PC-9 (cell line): ENCODE measurements at regions not wholly inside any gene's neighbourhood (a gene's known extent, or its start where the extent isn't known, plus 50 kb on each side); places are given as distances from the start of the nearest gene placed in this dataset.
A peak's percentile ranks its signal among the peaks of the same experiment; 100 is the strongest.

Experiments used
- BruUV-seq: library from RNA; stranded (reverse); fragments of 400-500 nt; replicated peaks from 2 replicates; lab custom pipeline; 2021; lab: Mats Ljungman, UMichigan
- CTCF ChIA-PET: fragments of 300-600 bp; sonication (Branson Sonifier 250); formaldehyde crosslinking; loops from one replicate; lab custom pipeline; 2022; ENCODE audit warnings: antibody characterized with exemption; lab: Charles Lee
- POLR2A ChIA-PET: fragments of 300-600 bp; sonication (Branson Sonifier 250); formaldehyde crosslinking; loops from one replicate; lab custom pipeline; 2022; ENCODE audit warnings: antibody characterized with exemption; ENCODE audit not compliant: unreplicated experiment; lab: Charles Lee
- DNase-seq, 2 experiments: peaks; one replicate each; pipeline versions ENCODE4 v3.0.0 to v3.0.0-alpha.2; 2015 to 2022; ENCODE audit warnings: mixed read lengths in 1 of 2
- H2AFZ ChIP-seq: fragments of 200-600 bp; sonication (generic); 2 replicates; pipeline ENCODE4 v1.8.1; 2017; ENCODE audit warnings: antibody characterized with exemption
- H3F3A ChIP-seq: fragments of 200-600 bp; sonication (generic); 2 replicates; pipeline ENCODE4 v1.8.1; 2017; ENCODE audit warnings: antibody characterized with exemption, mild to moderate bottlenecking, low read depth; ENCODE audit not compliant: insufficient read depth
- H3K27ac ChIP-seq: fragments of 200-600 bp; sonication (generic); 2 replicates; pipeline ENCODE4 v1.6.1; 2016; ENCODE audit warnings: mixed run types
- H3K27me3 ChIP-seq: fragments of 200-600 bp; sonication (generic); 2 replicates; pipeline ENCODE4 v1.6.1; 2016; ENCODE audit warnings: low read depth, mixed run types; ENCODE audit not compliant: insufficient read depth
- H3K36me3 ChIP-seq: fragments of 200-600 bp; sonication (generic); 2 replicates; pipeline ENCODE4 v1.6.1; 2016; ENCODE audit warnings: low read depth, mixed run types
- H3K4me1 ChIP-seq: fragments of 200-600 bp; sonication (generic); replicated peaks from 2 replicates; pipeline ENCODE4 v1.6.1; 2016; ENCODE audit warnings: mixed run types; ENCODE audit not compliant: insufficient read depth
- H3K4me2 ChIP-seq: fragments of 200-600 bp; sonication (generic); 2 replicates; pipeline ENCODE4 v1.6.1; 2017; ENCODE audit warnings: mixed run types
- H3K4me3 ChIP-seq: fragments of 200-600 bp; sonication (generic); 2 replicates; pipeline ENCODE4 v1.6.1; 2016; ENCODE audit warnings: mixed run types
- H3K79me2 ChIP-seq: fragments of 200-600 bp; sonication (generic); 2 replicates; pipeline ENCODE4 v1.6.1; 2017; ENCODE audit warnings: low read depth, mixed run types
- H3K9me2 ChIP-seq: fragments of 200-600 bp; sonication (generic); 2 replicates; pipeline ENCODE4 v1.8.1; 2017; ENCODE audit warnings: mild to moderate bottlenecking; ENCODE audit not compliant: insufficient read depth
- H3K9me3 ChIP-seq: fragments of 200-600 bp; sonication (generic); 2 replicates; pipeline ENCODE4 v1.8.1; 2016; ENCODE audit warnings: low read depth; ENCODE audit not compliant: insufficient read depth
- H4K20me1 ChIP-seq: fragments of 200-600 bp; sonication (generic); 2 replicates; pipeline ENCODE4 v1.8.1; 2017; ENCODE audit not compliant: insufficient read depth
- CTCF ChIP-seq: fragments of 200-600 bp; sonication (generic); conservative IDR thresholded peaks from 2 replicates; pipeline ENCODE4 v1.6.1; 2017; ENCODE audit warnings: mixed run types, antibody characterized with exemption, mild to moderate bottlenecking, moderate library complexity
- EZH2 ChIP-seq: fragments of 200-600 bp; sonication (generic); IDR thresholded peaks from 2 replicates; pipeline ENCODE4 v1.8.0; 2017; ENCODE audit warnings: antibody characterized with exemption, low read depth
- intact Hi-C: fragments of 100-400 bp; cut with micrococcal nuclease; formaldehyde crosslinking; loops from one replicate; pipeline ENCODE4 v1.10.0; 2022; ENCODE audit not compliant: unreplicated experiment

GRCh38 chr15:66953523-66954229 lies 111.7 kb upstream of the SMAD3 start:
- intact Hi-C loops = no loop called here
- Histone ChIP-seq H3K4me1 (peaks cover 25% of the 10 kb centered on the region), H3K36me3 (no peaks in the 10 kb centered on the region), H3K27ac (no peak overlapping the region), H2AFZ (no peak overlapping the region), H3K9me2 (no peaks in the 10 kb centered on the region), H3F3A (peaks cover 17% of the 10 kb centered on the region; the same call in 1 of the 2 replicates), H3K27me3 (no peaks in the 10 kb centered on the region), H4K20me1 (no peaks in the 10 kb centered on the region), H3K79me2 (no peaks in the 10 kb centered on the region), H3K4me3 (no peak overlapping the region), H3K9me3 (no peaks in the 10 kb centered on the region), H3K4me2 (no peak overlapping the region)
- peak in 1 of 2 experiments; percentile 31 for DNase-seq
- TF ChIP-seq CTCF (no peak), EZH2 (no peak)
- no TSS peak for BruUV-seq
- ChIA-PET CTCF (no interaction called here), POLR2A (interaction anchor here (0.5 kb wide), 1 partner anchor 175 kb away, joined by 8 read pairs; no protein-coding TSS in a partner anchor)

GRCh38 chr15:66954601-66955000 lies 110.8 kb upstream of the SMAD3 start:
- Histone ChIP-seq H3K36me3 (no peaks in the 10 kb centered on the region), H2AFZ (no peak overlapping the region), H3K79me2 (no peaks in the 10 kb centered on the region), H3K9me3 (no peaks in the 10 kb centered on the region), H3K9me2 (no peaks in the 10 kb centered on the region), H3K27me3 (no peaks in the 10 kb centered on the region), H3K4me1 (peaks cover 23% of the 10 kb centered on the region), H3K4me2 (no peak overlapping the region), H3K27ac (no peak overlapping the region), H4K20me1 (no peaks in the 10 kb centered on the region), H3F3A (peaks cover 11% of the 10 kb centered on the region; the same call in 1 of the 2 replicates), H3K4me3 (no peak overlapping the region)
- no peak for DNase-seq
- ChIA-PET CTCF (interaction anchor here (0.8 kb wide), 1 partner anchor 11 kb away, joined by 3 read pairs; no protein-coding TSS in a partner anchor), POLR2A (no interaction called here)
- intact Hi-C loops = no loop called here
- no TSS peak for BruUV-seq
- TF ChIP-seq EZH2 = no peak

GRCh38 chr15:66955001-66955516 lies 110.3 kb upstream of the SMAD3 start:
- no peaks in the 10 kb centered on the region for H3K79me2 ChIP-seq
- no peak for TF ChIP-seq EZH2
- no peak for TF ChIP-seq CTCF
- no peak overlapping the region for H2AFZ ChIP-seq
- no peak overlapping the region for H3K4me3 ChIP-seq
- H3K4me1 ChIP-seq = peaks cover 23% of the 10 kb centered on the region
- no peaks in the 10 kb centered on the region for H3K9me2 ChIP-seq
- H3K27ac ChIP-seq = no peak overlapping the region
- ChIA-PET POLR2A (no interaction called here), CTCF (interaction anchor here (0.7 to 0.8 kb wide), 2 partner anchors 11 to 37 kb away, joined by 3 to 14 read pairs; no protein-coding TSS in a partner anchor)
- intact Hi-C loops = no loop called here
- H3K4me2 ChIP-seq = no peak overlapping the region
- H4K20me1 ChIP-seq = no peaks in the 10 kb centered on the region
- peak in 1 of 2 experiments; percentile 54 for DNase-seq
- H3K36me3 ChIP-seq = no peaks in the 10 kb centered on the region
- H3K27me3 ChIP-seq = no peaks in the 10 kb centered on the region
- H3K9me3 ChIP-seq = no peaks in the 10 kb centered on the region
- peaks cover 11% of the 10 kb centered on the region; the same call in 1 of the 2 replicates for H3F3A ChIP-seq
- BruUV-seq = no TSS peak
